ENCODE measurements at regions not wholly inside any gene's neighbourhood (a gene's known extent, or its start where the extent isn't known, plus 50 kb on each side); places are given as distances from the start of the nearest gene placed in this dataset.

- DNase-seq (ENCODE audit: low spot score) = no peak
- ChIA-PET CTCF (no interaction called here), POLR2A (ENCODE audit: low non-redundant PET) (no interaction called here)
- H3K36me3 ChIP-seq (ENCODE audit: insufficient read depth, low read length, poor library complexity, severe bottlenecking) = no peaks in the 10 kb centered on the region
- H3K4me1 ChIP-seq (ENCODE audit: insufficient read depth, low read length, poor library complexity, severe bottlenecking) = peaks cover 4% of the 10 kb centered on the region
- no peak overlapping the region for H3K27ac ChIP-seq (ENCODE audit: low read depth, low read length, poor library complexity, severe bottlenecking)
- no peaks in the 10 kb centered on the region for H3K9me3 ChIP-seq (ENCODE audit: low read depth, low read length, poor library complexity, severe bottlenecking)
- intact Hi-C loops (cut with micrococcal nuclease; ENCODE audit: unreplicated experiment) = loop anchor here (5.0 kb wide), 1 partner anchor 323 kb away; no protein-coding TSS in a partner anchor
- no peak overlapping the region for H3K4me3 ChIP-seq (ENCODE audit: low read depth, low read length, poor library complexity, severe bottlenecking)
- BruUV-seq (replicated peaks) = no TSS peak
- H3K27me3 ChIP-seq (replicated peaks; ENCODE audit: insufficient read depth, low read depth, low read length, poor library complexity) = no peaks in the 10 kb centered on the region
- TF ChIP-seq EZH2 (IDR thresholded peaks at IDR 0.05; ENCODE audit: borderline replicate concordance, low read depth, low read length, poor library complexity, severe bottlenecking) (no peak), CTCF (conservative IDR thresholded peaks at IDR 0.05; ENCODE audit: low read depth, low read length) (no peak)
These were observed 274.7 kb downstream of the USP25 start for GRCh38 chr21:16004523-16004922.

- H3K9me3 ChIP-seq (ENCODE audit: low read depth, low read length, poor library complexity, severe bottlenecking) = no peaks in the 10 kb centered on the region
- intact Hi-C loops (cut with micrococcal nuclease; ENCODE audit: unreplicated experiment) = no loop called here
- H3K36me3 ChIP-seq (ENCODE audit: insufficient read depth, low read length, poor library complexity, severe bottlenecking) = no peaks in the 10 kb centered on the region
- POLR2A ChIA-PET (ENCODE audit: low non-redundant PET) = no interaction called here
- no peaks in the 10 kb centered on the region for H3K4me1 ChIP-seq (ENCODE audit: insufficient read depth, low read length, poor library complexity, severe bottlenecking)
- DNase-seq (ENCODE audit: low spot score) = no peak
- H3K27me3 ChIP-seq (replicated peaks; ENCODE audit: insufficient read depth, low read depth, low read length, poor library complexity) = no peaks in the 10 kb centered on the region
- CTCF ChIA-PET = no interaction called here
- H3K27ac ChIP-seq (ENCODE audit: low read depth, low read length, poor library complexity, severe bottlenecking) = no peak overlapping the region
- BruUV-seq (replicated peaks) = no TSS peak
- H3K4me3 ChIP-seq (ENCODE audit: low read depth, low read length, poor library complexity, severe bottlenecking) = no peak overlapping the region
- TF ChIP-seq EZH2 (IDR thresholded peaks at IDR 0.05; ENCODE audit: borderline replicate concordance, low read depth, low read length, poor library complexity, severe bottlenecking) (no peak), CTCF (conservative IDR thresholded peaks at IDR 0.05; ENCODE audit: low read depth, low read length) (no peak)
These were observed 276.2 kb downstream of the USP25 start for GRCh38 chr21:16005996-16006395.

- BruUV-seq (replicated peaks) = no TSS peak
- no peak overlapping the region for H3K4me3 ChIP-seq (ENCODE audit: low read depth, low read length, poor library complexity, severe bottlenecking)
- H3K27ac ChIP-seq (ENCODE audit: low read depth, low read length, poor library complexity, severe bottlenecking) = no peak overlapping the region
- CTCF ChIA-PET = no interaction called here
- TF ChIP-seq EZH2 (IDR thresholded peaks at IDR 0.05; ENCODE audit: borderline replicate concordance, low read depth, low read length, poor library complexity, severe bottlenecking) (no peak), CTCF (conservative IDR thresholded peaks at IDR 0.05; ENCODE audit: low read depth, low read length) (no peak)
- H3K36me3 ChIP-seq (ENCODE audit: insufficient read depth, low read length, poor library complexity, severe bottlenecking) = no peaks in the 10 kb centered on the region
- H3K27me3 ChIP-seq (replicated peaks; ENCODE audit: insufficient read depth, low read depth, low read length, poor library complexity) = no peaks in the 10 kb centered on the region
- POLR2A ChIA-PET (ENCODE audit: low non-redundant PET) = no interaction called here
- no peaks in the 10 kb centered on the region for H3K4me1 ChIP-seq (ENCODE audit: insufficient read depth, low read length, poor library complexity, severe bottlenecking)
- no peak for DNase-seq (ENCODE audit: low spot score)
- intact Hi-C loops (cut with micrococcal nuclease; ENCODE audit: unreplicated experiment) = no loop called here
- no peaks in the 10 kb centered on the region for H3K9me3 ChIP-seq (ENCODE audit: low read depth, low read length, poor library complexity, severe bottlenecking)
These were observed 278.2 kb downstream of the USP25 start for GRCh38 chr21:16007943-16008342.

All from A673 (cell line).